ENCODE measurements at regions not wholly inside any gene's neighbourhood (a gene's known extent, or its start where the extent isn't known, plus 50 kb on each side); places are given as distances from the start of the nearest gene placed in this dataset.

DNA sequence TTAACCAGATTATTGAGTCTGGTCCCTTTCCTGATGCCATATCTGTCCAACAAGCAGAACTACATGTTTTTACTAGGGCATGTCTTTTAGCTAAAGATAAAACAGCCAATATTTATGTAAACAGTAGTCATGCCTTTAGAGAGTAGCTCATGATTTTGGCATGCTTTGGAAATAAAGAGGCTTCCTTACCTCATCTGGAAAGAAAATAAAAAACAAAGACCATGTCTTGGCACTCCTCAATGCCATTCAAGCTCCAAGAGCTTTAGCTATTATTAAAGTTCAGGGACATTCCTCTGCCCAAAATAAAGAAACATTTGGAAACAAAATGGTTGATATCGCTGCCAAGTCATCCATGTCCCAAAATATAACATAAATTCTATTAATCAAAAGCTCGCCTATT is 202.4 kb downstream of the URB2 start:
- DNase-seq = no peak

DNA sequence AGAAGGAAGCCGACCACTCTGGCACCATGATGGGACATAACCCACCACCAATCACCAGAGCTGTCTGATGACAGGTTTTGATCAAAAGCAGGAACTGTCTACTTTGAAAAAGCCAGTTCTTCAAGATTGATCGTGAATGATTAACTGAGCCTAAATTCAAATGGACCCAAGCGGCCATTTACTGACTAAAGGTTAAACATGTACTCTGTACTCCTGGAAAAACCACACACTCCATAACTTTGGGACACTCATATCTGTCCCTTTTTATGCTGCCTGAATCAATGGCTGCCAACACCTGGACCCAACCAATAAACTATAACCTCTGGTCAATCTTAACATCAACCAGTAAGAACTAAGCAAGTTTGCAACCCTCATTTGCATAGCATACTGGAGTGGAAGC is 206.6 kb downstream of the URB2 start:
- no peak for DNase-seq

DNA sequence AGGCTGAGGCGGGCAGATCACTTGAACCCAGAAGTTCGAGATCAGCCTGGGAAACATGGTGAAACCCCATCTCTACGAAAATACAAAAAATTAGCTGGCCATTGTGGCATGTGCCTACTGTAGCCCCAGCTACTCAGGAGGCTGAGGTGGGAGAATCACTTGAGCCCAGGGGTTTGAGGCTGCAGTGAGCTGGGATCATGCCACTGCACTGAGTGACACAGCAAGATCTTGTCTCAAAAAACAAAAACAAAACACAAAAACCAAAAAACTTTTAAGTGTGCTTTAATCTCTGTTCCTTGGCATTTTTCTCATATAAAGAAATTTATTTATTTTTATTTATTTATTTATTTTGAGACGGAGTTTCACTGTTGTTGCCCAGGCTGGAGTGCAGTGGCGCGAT is 208.2 kb downstream of the URB2 start:
- DNase-seq = no peak

DNA sequence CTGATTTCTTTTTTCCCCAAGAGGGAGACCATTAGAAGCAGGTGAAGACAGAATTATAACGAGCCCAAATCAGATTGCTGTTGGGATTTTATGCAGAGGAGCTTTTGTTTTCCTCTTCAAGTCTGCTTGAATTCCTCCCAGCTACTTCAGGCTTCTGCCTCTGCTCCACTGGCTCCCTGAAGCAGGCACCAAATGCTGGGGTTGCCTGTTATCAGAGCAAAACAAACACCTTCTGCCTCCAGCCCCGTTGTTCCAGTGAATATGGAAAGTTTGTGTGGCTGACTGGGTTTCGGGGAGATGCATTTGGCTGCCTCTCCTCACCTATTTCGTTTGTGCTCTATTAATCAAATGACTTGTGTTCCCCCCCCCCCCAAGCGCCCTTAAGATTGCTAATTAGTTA is 209.2 kb downstream of the URB2 start:
- DNase-seq = no peak

DNA sequence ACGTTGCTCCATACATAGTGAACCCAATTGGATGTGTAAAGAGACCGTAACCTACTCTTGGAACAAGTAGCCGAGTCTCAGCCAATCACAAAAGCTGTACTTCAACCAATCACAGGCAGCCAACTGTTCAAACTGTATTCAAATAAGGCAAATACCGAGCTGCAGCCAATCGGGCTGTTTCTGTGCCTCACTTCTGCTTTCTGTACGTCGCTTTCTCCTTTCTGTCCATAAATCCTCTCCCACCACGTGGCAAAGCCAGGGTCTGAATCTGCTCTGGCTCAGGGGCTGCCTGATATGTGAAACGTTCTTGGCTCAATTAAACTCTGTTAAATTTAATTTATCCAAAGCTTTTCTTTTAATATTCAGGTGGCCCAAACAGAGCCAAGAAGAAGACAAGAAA is 210.3 kb downstream of the URB2 start:
- DNase-seq = no peak

DNA sequence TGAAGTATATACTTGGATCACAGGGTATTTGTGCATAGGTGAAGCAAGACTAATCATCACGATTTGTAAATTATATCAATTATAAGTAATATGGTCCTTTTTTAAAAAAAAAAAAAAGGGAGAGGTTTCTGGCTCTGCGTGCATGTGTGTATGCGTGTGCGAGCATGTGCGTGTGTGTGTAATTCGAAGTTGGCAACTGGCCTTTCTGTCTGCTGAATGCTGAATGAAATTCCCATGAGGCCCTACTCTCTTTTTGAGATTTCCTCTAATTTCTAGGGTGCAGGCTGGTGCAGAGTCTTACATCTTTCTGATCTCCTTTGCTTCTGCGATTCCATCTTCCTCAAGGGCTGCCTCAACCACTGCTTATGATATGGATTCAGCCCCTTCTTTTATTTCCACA is 212.2 kb downstream of the URB2 start:
- DNase-seq = no peak

DNA sequence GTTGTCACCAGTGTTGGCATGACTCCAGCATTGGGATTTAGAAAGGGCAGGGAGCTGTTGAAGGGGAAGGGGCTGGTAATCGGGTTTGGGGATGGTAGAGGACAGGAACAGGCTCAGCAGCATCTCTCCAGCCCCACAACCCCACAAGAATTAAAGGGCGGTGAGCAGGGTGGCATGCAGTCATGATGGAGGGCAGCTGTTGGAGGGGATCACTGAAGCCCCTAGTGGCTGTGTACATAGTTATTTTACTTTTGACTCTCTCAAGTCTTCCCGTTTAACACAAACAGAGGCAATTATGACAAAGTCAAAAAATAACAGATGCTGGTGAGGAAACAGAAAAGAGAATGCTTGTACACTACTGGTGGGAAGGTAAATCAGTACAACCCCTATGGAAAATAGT is 213.8 kb downstream of the URB2 start:
- DNase-seq = no peak

DNA sequence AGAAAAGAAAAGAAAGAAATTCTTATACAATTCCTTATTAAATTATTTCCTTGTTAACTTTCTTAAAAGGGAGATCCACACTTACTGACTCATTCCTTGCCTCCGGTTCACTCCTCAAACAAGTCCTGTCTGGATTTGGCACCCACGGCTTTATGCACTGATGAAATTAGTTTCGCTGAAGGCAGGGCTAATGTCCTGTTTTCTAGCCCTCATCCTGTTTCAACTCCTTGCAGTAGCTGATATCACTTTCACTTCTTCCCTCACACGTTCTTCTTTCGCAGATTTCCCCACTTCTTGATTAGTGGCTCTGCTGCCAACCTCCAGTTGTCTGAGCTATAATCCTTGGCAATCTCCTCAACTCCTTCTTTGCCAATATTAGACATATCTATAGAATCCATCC is 215.2 kb downstream of the URB2 start:
- no peak for DNase-seq

DNA sequence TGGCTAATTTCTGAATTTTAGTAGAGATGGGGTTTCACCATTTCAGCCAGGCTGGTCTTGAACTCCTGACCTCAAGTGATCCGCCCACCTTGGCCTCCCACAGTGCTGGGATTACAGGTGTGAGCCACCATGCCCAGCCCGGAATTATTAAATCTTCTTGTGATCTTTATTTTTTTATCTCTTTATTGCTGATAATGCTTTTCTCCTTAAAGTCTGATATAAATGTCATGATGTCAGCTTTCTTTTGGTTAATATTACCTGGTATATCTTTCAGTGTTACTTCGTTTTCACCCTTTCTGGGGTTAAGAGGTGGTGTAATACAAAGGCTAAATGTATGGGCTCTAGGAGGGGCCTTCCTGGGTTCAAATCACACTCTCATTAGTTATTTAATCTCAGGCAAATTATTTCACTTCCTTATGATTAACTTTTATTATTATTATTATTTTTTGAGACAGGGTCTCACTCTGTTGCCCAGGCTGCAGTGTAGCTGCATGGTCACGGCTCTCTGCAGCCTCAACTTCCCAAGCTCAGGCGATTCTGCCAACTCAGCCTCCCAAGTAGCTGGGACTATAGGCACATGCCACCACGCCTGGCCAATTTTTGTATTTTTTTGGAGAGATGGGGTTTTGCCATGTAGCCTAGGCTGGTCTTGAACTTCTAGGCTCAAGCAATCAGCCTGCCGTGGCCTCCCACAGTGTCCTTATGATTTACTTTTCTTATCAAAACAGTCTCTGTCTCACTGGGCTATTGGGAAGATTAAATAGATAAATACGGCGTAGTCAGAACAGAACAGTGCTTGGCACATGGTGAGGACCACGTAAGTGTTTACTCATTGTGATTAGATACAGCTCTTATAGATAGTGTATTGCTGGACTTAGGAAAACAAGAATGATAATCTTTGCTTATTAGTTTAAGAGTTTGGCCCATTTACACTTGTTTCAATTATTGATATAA is 216.5 kb downstream of the URB2 start:
- no peak for DNase-seq

DNA sequence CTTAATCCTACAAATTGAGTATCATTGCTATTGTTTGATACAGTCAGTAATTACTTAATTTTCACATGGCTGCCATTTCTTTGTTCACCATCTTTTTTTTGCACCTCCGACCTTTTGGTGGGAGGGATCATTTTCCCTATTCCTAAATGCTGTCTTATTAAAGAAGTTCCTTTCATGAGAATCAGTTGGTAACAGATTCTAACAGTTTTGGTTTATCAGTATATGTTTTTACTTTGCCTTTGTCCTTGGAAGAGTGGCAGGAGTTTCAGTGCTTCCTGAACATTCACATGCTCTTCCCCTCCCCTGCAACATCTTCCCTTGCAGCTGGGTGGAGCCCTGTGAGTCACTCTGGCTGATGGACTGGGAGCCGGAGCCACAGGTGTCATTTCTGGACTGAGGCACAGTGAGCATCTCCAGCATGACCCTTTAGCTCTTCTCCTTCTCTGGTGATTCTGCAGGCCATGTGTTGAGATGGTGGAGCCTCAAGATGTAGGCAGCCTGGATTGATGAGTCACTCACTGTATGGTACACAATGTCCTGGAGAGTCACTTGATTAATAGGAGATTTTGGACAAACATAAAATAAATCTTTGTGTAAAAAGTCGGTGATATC is 217.7 kb downstream of the URB2 start:
- DNase-seq = no peak

DNA sequence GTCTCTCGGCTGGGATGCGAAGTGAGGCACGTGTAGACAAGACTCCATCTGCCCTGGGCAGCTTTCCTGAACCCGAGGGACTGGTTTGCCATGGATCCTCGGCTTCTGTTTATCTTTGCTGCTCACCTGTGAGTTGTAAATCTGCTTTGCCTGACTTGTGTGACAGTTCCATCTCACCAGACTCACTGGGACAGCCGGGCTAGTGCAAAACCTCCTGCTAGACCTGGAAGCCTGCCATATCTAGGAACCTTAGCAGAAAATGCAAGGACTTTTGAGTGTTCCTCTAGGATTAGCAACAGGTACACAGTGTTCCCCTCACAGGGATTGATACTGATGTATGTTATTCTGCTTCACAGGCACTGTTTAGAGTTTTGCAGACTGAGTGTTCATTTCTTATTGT is 218.6 kb downstream of the URB2 start:
- peak; percentile 90 for DNase-seq

DNA sequence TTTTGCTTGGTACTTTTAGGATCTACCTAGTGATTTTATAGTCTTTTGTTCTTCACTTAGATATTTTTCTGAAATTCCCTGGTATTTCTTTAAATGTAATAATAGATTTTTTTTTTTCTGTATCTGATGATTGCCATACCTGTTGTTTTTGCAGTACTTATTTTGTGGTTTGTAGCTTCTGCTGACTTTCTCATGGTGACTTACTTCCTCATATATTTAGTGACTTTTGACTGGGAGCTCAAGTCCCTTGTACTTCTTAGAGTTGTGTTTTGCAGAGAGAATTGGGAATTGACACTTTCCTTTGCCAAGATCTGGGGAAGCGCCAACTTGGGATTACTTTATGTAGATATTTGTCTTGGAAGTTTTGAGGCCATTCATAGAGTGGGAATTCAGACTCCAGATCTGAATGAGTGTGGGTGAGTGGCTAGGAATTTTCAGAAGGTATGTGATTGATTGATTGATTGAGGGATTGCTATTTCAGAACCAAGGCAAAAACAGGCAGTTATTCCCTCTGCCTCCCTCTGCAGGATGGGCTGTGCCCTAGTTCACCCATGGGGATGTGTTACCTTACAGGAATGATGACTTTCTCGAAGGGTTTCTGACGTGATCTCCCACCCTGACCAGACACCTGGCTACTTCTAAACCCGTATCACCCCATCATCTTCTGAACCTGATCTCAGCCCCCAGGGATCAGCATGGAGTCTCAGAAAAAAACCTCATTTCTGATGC is 219.5 kb downstream of the URB2 start:
- no peak for DNase-seq

DNA sequence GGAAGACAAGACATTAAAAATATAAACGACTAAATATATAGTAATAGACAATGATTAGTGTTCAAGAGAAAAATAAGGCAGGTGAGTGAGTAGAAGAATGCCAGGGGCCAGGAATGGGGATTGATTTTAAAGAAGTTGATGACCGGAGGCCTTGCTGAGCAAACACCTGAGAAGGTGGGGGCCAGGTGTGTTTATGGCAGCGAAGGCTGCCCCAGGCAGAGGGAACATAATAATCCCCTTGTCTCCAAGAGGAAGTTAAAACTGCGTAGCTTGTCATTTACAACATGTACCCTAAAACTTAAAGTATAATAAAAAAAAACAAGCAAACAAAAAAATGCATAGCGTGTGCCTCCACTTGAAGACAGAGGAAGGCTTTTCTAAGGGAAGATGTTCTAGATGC is 220.3 kb downstream of the URB2 start:
- DNase-seq = no peak

DNA sequence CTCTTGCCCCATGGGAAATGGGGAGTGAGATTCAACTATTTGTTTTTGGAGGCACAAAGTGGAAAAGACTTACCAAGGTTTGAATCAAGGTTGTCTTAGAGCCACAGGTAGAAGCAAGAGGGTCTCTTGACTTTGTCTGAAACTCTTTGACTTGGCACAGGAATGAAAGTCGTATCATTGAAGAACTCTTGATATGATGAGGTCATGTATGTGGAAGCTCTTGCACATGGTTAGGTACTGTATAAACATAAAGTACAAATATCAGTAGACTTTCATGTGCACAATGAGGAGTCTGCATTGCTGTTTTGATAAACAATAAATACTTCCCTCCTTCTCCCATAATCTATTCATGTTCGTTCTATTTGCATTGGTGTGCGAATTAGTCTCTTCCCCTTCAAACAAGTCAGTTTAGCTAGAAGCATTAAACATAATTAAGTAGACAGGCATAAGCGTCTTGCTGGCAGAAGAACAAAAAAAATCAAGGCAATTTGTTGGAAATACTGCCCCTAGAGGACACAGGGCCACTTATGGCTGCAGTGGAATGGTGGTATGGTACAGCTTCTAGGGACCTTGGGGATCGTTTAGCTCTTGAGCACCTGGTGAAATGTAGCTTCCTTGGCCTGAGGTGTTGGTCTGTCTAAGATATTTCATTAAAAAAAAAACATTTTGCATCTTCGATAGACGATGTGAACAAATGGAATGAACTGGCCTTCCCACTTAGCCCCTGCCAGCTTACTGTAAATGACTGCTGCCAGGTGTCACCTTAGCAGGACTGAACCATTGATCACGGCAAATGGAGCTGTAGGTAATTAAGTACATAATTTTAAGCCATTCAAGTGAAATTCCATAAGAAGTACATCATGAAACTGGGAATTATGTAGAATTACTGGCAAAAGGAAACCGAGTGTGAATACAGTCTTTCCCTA is 218.0 kb upstream of the GALNT2 start:
- DNase-seq = peak; percentile 27

DNA sequence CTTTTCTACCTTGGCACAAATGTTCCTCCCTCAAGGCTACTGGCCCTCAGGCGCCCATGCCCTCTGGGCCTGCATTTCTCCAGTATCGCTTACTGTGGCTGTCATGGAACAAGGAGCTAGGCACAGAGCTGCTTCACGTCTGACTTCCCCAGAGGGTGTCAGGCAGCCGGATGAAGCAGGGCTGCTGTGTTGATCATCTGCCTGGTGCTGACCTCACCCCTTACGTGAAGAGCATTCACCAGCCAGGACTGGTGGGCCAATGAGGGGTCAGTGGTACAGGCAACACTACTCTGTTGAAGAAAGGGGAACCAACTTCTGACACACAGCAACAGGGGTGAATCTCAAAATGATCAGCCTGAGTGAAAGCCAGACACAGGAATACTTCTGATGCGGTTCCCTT is 215.5 kb upstream of the GALNT2 start:
- DNase-seq = no peak

DNA sequence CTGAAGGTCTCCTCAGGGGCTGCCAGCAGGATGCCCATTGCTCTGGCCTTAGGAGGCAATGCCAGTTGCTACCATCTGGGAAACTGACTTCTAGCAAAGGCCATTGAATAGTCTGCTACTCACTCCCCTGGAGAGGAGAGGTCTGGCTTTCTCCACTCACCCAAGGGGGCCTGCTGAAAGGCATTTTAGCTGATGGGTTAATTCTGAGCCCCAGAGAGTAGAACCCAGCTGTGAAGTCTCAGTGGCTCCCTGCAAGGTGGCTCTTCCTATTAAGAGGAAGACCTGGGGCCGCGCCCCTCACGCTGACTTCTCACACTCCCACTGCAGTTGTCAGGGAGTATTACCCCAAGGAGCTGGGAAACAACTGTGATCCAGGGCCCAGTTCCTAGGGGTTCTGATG is 213.3 kb upstream of the GALNT2 start:
- DNase-seq = no peak

DNA sequence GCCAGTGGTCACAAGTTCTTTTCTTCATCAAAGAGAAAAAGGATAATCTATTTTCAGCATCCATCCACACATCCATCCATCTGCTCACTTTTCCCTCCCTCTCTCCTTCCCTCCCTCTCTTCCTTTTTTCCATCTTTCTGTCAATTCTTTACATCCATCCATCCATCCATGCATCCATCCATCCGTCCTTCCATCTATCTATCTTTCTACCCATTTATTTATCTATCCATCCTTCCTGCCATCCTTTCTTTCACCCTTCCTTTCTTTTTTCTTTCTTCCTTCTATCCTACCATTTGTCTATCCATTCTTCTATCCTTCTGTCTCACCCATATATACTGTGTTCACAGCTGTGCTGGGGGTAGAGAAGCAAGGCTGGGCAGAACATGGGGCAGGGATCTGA is 212.4 kb upstream of the GALNT2 start:
- no peak for DNase-seq

DNA sequence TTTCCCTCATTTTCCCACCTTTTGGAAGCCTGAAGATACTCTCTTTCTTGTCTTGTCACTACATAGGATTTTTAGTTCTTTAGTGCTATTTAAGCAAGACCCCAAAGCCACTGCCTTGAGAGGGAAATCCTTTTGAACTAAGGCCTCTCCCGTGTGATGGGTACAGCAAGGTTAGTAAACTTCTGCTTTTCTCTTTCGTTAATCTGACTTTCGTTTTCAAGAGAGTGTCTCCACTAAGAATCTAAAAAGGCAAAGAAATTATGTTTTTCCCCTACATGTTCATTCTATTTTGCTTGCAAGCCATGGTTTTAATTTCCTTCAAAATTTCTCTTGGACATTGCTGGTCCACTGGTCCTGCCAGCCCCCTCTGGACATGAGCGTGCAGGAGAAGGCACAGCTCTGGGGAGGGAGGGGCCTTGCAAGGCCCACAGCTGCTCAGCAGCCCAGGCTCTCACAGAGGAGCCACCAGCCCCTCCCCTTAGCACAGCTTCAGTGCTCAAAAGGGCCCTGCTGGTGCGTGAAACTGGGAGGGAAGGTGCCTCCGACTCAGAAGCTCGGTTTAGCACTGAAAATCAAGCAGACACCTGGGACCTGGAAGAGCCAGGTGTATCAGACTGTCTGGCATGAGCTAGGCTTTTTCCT is 210.9 kb upstream of the GALNT2 start:
- DNase-seq = no peak

DNA sequence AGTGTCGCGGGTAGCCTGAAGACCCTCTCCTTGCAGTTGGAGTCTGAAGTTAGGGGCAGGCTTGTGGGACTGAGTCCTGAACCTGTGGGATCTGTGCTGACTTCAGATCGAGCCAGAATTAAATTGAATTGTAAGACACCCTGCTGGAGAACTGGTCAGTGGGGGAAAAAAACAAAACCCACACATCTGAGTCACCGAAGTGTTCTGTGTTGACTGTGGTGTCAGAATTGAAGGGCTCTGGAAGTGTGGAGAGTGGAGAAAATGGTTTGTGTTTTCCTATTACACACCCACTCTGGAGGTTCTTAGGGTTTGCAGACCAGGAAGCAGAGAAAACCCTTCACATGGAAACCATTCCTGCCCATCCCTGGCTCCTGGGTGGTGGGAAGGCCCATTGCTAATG is 209.5 kb upstream of the GALNT2 start:
- DNase-seq = no peak

DNA sequence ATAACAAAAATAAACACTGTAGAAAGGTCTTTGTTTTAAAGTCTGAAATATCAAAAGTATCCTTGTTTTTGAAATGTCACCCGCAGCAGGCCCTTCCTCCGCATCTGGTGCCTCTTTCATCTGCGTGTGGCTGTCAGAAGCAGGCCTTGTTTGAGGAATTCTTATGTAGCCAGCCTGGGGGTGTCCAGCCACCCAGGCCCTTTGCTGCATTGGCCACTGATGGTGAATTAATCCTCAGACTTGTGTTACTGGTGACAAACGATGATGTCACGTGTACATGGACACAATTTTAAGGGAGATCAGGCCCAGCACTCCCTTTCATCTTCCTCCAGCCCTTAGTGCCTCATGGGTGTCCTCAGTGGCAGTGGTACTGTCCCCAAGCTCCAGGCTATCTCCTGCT is 208.0 kb upstream of the GALNT2 start:
- DNase-seq = no peak

DNA sequence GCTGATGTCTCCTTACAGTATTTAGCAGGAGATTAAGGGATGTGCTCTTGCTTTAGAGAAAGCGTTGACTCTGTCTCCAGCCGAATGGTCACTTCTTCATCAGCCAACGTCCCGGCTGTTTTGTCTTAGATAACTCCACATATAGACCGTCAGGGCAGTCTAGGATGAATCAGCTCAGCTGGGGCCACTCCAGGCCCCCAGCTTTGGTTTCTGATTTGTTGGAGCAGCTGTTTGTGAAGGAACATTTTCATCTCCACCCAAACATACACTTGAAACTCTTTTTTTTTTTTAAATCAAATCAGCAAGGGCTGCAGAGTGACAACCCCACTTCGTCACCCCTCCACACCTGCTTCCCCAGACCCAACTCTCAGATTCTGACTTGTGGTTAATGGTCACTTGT is 206.1 kb upstream of the GALNT2 start:
- no peak for DNase-seq

DNA sequence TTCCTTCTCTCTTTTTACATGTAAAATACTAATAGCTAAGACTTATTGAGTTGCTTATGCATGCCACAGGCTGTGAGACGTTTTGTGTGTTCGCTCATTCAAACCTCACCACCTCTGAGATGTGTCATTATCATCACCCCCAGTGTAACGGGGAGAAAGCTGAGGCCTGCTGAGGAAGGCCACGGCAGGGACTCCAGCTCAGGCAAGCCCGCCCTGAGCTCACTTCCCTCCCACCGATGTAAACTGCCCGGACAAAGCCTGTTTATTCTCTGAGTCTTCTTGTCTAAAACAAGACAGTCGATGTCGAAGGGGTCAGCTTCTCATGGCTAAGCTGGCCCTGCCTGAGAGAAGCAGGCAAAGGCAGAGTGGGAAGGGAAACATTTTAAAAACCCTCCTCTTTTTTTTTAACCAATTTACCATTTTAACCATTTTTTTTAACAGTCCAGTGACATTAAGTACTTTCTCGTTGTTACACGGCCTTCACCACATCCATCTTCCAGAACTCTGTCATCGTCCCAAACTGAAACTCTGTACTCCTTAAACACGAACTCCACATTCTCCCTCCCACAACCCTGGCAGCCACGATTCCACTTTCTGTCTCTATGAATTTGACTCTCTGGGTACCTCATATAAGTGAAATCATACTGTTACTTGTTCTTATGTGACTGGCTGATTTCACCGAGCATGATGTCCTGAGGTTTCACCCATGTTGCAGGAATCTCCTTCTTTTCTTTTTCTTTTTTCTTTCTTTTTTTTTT is 204.8 kb upstream of the GALNT2 start:
- no peak for DNase-seq

All from NCI-H2171 (cell line).